Fibroblast of the aortic adventitia (primary cell): ENCODE measurements at regions not wholly inside any gene's neighbourhood (a gene's known extent, or its start where the extent isn't known, plus 50 kb on each side); places are given as distances from the start of the nearest gene placed in this dataset.

Experiments used
- DNase-seq: peaks from one replicate; pipeline ENCODE4 v3.0.0-alpha.2; 2010; ENCODE audit warnings: low read depth
- H3K4me3 ChIP-seq: 2 replicates; pipeline ENCODE4 v1.5.1; 2011; ENCODE audit warnings: low read depth, mild to moderate bottlenecking, control low read depth, low read length, moderate library complexity
- CTCF ChIP-seq: IDR thresholded peaks from 2 replicates; pipeline ENCODE4 v1.5.1; 2011; ENCODE audit warnings: mild to moderate bottlenecking, low read length, control low read depth, inconsistent platforms; ENCODE audit not compliant: insufficient read depth

GRCh38 chr7:54664235-54665228 is 94.5 kb downstream of the SEC61G start:
- H3K4me3 ChIP-seq: peak overlapping the region; percentile 28
- DNase-seq: peak; percentile 1
- peak; percentile 35 for TF ChIP-seq CTCF

GRCh38 chr7:54663603-54664234 is 95.3 kb downstream of the SEC61G start:
- peak overlapping the region; percentile 28 for H3K4me3 ChIP-seq
- no peak for DNase-seq
- no peak for TF ChIP-seq CTCF

DNA sequence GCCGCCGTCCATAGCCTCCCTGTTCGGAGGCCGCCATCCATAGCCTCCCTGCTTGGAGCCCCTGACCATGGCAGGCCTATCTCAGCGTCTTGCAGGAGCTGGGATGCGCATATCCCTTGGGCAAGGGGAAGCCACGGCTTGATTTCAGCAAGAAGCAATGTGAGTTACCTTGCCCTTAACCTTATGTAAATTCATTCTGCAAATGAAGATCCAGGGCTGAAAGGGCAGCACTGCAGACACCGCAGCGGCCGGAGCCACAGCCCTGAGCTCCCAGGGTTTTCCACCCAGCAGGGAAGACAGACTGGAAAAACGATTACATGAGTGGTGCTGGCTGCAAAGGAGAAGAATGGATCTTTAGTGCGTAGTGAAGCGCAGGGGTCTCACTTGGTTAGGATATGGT is 95.8 kb downstream of the SEC61G start:
- no peak for DNase-seq
- TF ChIP-seq CTCF: no peak
- H3K4me3 ChIP-seq: no peak overlapping the region

DNA sequence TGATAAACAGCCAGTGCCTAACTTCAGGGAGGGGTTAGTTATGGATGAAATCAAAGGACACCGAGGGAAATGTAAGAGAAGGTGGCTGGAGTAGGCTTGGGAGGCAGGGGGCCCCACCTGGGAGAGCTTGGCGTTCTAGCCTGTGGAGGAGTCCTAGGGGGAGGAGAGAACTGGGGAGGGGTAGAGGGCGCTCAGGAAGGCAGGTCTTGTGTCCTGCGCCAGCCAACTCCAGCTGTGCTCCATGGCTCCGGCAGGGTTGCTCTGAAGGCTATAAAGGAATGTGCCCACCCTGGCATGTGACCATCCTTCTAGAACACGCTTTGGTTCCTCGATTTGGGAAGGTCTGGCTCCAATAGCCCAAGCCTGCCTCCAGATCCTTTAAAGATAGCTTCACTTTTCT is 96.3 kb downstream of the SEC61G start:
- DNase-seq: no peak
- H3K4me3 ChIP-seq: no peak overlapping the region
- TF ChIP-seq CTCF: no peak

DNA sequence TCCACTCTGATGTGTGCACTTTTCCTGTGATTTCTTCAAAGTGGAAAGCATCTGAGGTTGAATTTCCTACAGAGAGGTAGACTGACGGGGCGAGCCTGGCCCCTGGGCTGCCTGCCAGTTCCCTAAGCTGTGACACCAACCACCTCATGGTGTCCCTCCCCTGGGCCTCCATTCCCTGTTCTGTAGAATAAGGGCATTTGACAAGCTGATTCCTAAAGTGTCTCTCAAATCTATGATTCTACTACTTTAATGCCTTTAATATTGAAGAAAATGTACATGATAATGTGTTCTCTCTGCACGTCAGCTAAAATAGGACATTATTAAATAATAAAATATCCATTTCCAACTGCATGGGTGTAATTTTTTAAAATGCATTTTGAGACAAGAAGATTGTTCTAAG is 105.1 kb downstream of the SEC61G start:
- no peak for TF ChIP-seq CTCF
- DNase-seq: no peak

GRCh38 chr7:54643064-54643463 is 100.9 kb downstream of the VSTM2A start:
- H3K4me3 ChIP-seq: no peak overlapping the region
- DNase-seq: no peak
- TF ChIP-seq CTCF: no peak

More for the DNA sequence above, 105.1 kb downstream of the SEC61G start:
- H3K4me3 ChIP-seq: no peak overlapping the region
